Osteoblast (primary cell): ENCODE measurements at regions not wholly inside any gene's neighbourhood (a gene's known extent, or its start where the extent isn't known, plus 50 kb on each side); places are given as distances from the start of the nearest gene placed in this dataset.

Experiments
- DNase-seq: peaks from one replicate; pipeline ENCODE4 v3.0.0; 2011; ENCODE audit warnings: low spot score, mixed read lengths; ENCODE audit not compliant: insufficient read length; ENCODE audit errors: missing footprints
- H2AFZ ChIP-seq: 2 replicates; pipeline ENCODE4 v1.6.0; 2011; ENCODE audit warnings: mild to moderate bottlenecking, low read length
- H3K27ac ChIP-seq: 2 replicates; pipeline ENCODE4 v1.5.1; 2011; ENCODE audit warnings: mild to moderate bottlenecking, low read depth, low read length, moderate library complexity
- H3K27me3 ChIP-seq: 2 replicates; pipeline ENCODE4 v1.6.0; 2012; ENCODE audit warnings: mild to moderate bottlenecking, control low read depth, inconsistent platforms, low read length, moderate library complexity; ENCODE audit not compliant: insufficient read depth
- H3K36me3 ChIP-seq: 2 replicates; pipeline ENCODE4 v1.5.1; 2011; ENCODE audit warnings: mild to moderate bottlenecking, low read length, control low read depth, moderate library complexity; ENCODE audit not compliant: insufficient read depth
- H3K4me1 ChIP-seq: 2 replicates; pipeline ENCODE4 v1.5.1; 2011; ENCODE audit warnings: mild to moderate bottlenecking, low read length, control low read depth, moderate library complexity; ENCODE audit not compliant: insufficient read depth
- H3K4me2 ChIP-seq: 2 replicates; pipeline ENCODE4 v1.6.0; 2011; ENCODE audit warnings: mild to moderate bottlenecking, low read length; ENCODE audit not compliant: insufficient read depth
- H3K4me3 ChIP-seq: fragments of 200-600 bp; sonication (generic); 3 replicates; pipeline ENCODE4 v1.5.1; 2012; ENCODE audit warnings: mild to moderate bottlenecking, low read length, inconsistent platforms; ENCODE audit not compliant: insufficient read depth
- H3K79me2 ChIP-seq: 2 replicates; pipeline ENCODE4 v1.6.0; 2012; ENCODE audit warnings: mild to moderate bottlenecking, low read length, control low read depth, inconsistent platforms; ENCODE audit not compliant: insufficient read depth
- H3K9me3 ChIP-seq: 2 replicates; pipeline ENCODE4 v1.5.1; 2011; ENCODE audit warnings: low read depth, low read length, control low read depth
- H4K20me1 ChIP-seq: 2 replicates; pipeline ENCODE4 v1.6.0; 2012; ENCODE audit warnings: mild to moderate bottlenecking, low read length, control low read depth; ENCODE audit not compliant: insufficient read depth
- CTCF ChIP-seq: IDR thresholded peaks from 2 replicates; pipeline ENCODE4 v1.5.1; 2011; ENCODE audit warnings: mild to moderate bottlenecking, low read depth, low read length, moderate library complexity; ENCODE audit errors: extremely low read depth

GRCh38 chr9:65437724-65438123 lies 152.7 kb upstream of the FOXD4L5 start:
- Histone ChIP-seq H3K27ac (no peak overlapping the region), H3K27me3 (no peaks in the 10 kb centered on the region), H3K4me1 (no peaks in the 10 kb centered on the region), H4K20me1 (no peaks in the 10 kb centered on the region), H3K4me3 (no peak overlapping the region), H3K36me3 (no peaks in the 10 kb centered on the region), H3K4me2 (no peak overlapping the region), H3K9me3 (no peaks in the 10 kb centered on the region), H2AFZ (no peak overlapping the region), H3K79me2 (no peaks in the 10 kb centered on the region)
- no peak for DNase-seq
- no peak for TF ChIP-seq CTCF

GRCh38 chr9:65435464-65435863 lies 150.5 kb upstream of the FOXD4L5 start:
- Histone ChIP-seq H3K79me2 (no peaks in the 10 kb centered on the region), H3K4me1 (no peaks in the 10 kb centered on the region), H4K20me1 (no peaks in the 10 kb centered on the region), H3K9me3 (no peaks in the 10 kb centered on the region), H3K4me3 (no peak overlapping the region), H3K27me3 (no peaks in the 10 kb centered on the region), H3K36me3 (no peaks in the 10 kb centered on the region), H3K4me2 (no peak overlapping the region), H3K27ac (no peak overlapping the region), H2AFZ (no peak overlapping the region)
- DNase-seq = no peak
- TF ChIP-seq CTCF = no peak

- H3K9me3 ChIP-seq = no peaks in the 10 kb centered on the region
- H3K79me2 ChIP-seq = no peaks in the 10 kb centered on the region
- H4K20me1 ChIP-seq = no peaks in the 10 kb centered on the region
- H3K4me1 ChIP-seq = no peaks in the 10 kb centered on the region
- H3K4me2 ChIP-seq = no peak overlapping the region
- H2AFZ ChIP-seq = no peak overlapping the region
- no peak for DNase-seq
- no peaks in the 10 kb centered on the region for H3K27me3 ChIP-seq
- H3K36me3 ChIP-seq = no peaks in the 10 kb centered on the region
- H3K4me3 ChIP-seq = no peak overlapping the region
- TF ChIP-seq CTCF = no peak
- H3K27ac ChIP-seq = no peak overlapping the region
These were observed 147.8 kb upstream of the FOXD4L5 start for GRCh38 chr9:65432722-65433323.

GRCh38 chr9:65432051-65432450 lies 147.0 kb upstream of the FOXD4L5 start:
- no peaks in the 10 kb centered on the region for H3K9me3 ChIP-seq
- no peak overlapping the region for H3K4me3 ChIP-seq
- H3K4me1 ChIP-seq = no peaks in the 10 kb centered on the region
- no peak overlapping the region for H3K27ac ChIP-seq
- no peak overlapping the region for H2AFZ ChIP-seq
- H3K27me3 ChIP-seq = no peaks in the 10 kb centered on the region
- no peak for DNase-seq
- no peaks in the 10 kb centered on the region for H3K79me2 ChIP-seq
- no peaks in the 10 kb centered on the region for H3K36me3 ChIP-seq
- no peak for TF ChIP-seq CTCF
- H3K4me2 ChIP-seq = no peak overlapping the region
- H4K20me1 ChIP-seq = no peaks in the 10 kb centered on the region
